Activated naive CD4-positive, alpha-beta T cell treated with anti-CD3 and anti-CD28 coated beads, Interleukin-2, amount 50 U/mL, for 24 hours (primary cell): ENCODE measurements at regions not wholly inside any gene's neighbourhood (a gene's known extent, or its start where the extent isn't known, plus 50 kb on each side); places are given as distances from the start of the nearest gene placed in this dataset.
"Not testable (repeated sequence)": the region's sequence is repeated elsewhere in the genome, so short reads cannot be mapped to it uniquely, and the experiment has no call there.

ENCODE experiments used
- H3K27ac Mint-ChIP-seq: one replicate; pipeline ENCODE4 v1.8.0; 2021; ENCODE audit warnings: mild to moderate bottlenecking, mixed read lengths
- H3K27me3 Mint-ChIP-seq: one replicate; pipeline ENCODE4 v1.8.0; 2021; ENCODE audit warnings: mixed read lengths
- H3K36me3 Mint-ChIP-seq: one replicate; pipeline ENCODE4 v1.8.0; 2021; ENCODE audit warnings: mixed read lengths
- H3K4me1 Mint-ChIP-seq: one replicate; pipeline ENCODE4 v1.8.0; 2021; ENCODE audit warnings: mixed read lengths
- H3K4me3 Mint-ChIP-seq: one replicate; pipeline ENCODE4 v1.8.0; 2021; ENCODE audit warnings: mild to moderate bottlenecking, mixed read lengths
- H3K9me3 Mint-ChIP-seq: one replicate; pipeline ENCODE4 v1.8.0; 2021; ENCODE audit warnings: mixed read lengths

DNA sequence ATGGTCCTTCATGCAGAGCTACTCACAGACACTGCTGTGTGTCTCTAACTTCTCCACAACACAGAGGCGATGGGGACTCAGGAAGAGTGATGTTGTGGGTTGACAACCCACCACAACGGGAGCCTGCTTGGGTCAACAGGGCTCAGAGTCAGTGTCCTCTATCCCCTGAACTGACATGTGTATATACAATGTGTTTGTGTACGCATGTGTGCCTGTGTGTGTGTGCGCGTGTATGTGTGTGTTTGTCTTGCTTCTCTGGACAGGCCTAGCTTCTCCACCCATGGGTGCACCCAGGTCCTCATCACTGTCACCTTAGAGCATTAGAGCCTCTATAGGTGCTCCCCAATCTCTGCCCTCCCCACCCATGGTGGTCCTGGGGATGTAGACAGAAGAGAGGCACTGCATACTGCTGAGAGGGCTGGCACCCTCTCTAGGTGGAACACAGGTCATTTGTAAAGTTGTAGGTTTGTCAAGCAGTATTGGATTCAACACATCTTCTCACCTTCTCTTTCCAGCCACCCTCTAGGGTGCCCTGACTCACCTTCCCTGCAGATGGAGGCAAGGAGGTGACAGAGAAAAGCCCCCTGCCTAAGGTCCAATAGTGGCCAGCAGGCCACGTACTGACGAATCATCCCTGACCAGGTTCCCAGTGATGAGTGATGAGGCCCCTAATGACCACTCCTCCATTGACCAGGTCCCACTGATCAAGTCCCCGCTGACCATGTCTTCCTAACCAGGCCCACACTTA, 249.5 kb downstream of the CWH43 start:
- H3K4me1 Mint-ChIP-seq, H3K27me3 Mint-ChIP-seq, H3K36me3 Mint-ChIP-seq, H3K4me3 Mint-ChIP-seq, H3K9me3 Mint-ChIP-seq, H3K27ac Mint-ChIP-seq: not testable (repeated sequence)

DNA sequence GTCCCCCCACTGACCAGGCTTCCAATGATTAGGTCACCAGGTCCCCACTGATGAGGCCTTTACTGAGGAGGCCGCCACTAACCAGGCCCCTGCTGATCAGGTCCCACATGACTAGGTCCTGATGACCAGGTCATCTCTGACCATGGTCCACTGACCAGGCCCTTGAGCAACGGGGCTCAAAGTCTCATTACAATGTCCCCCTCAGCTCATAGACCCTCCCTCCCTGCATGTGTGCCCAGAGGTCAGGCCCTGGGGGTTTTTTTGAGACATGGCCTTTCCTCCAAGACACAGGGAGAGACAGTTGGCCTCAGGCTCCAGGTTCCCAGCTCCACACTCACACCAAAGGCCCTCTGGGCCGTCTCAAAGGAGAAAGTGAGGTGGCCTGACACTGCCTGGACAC, 250.4 kb downstream of the CWH43 start:
- not testable (repeated sequence) for H3K4me1 Mint-ChIP-seq, H3K9me3 Mint-ChIP-seq

DNA sequence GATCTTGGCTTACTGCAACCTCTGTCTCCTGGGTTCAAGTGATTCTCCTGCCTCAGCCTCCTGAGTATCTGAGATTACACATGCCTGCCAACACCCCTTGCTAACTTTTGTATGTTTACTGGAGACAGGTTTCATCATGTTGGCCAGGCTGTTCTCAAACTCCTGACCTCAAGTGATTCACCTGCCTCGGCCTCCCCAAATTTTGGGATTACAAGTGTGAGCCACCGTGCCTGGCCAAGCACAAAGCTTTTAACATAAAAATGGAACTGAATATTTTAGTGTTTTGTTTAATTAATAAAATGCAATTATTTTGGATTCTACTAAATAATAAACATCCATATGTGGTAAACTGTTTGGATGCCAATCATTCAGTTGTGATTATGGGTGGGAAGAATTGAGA, 255.2 kb downstream of the CWH43 start:
- H3K4me1 Mint-ChIP-seq, H3K4me3 Mint-ChIP-seq, H3K36me3 Mint-ChIP-seq, H3K27ac Mint-ChIP-seq, H3K27me3 Mint-ChIP-seq: not testable (repeated sequence)
- H3K9me3 Mint-ChIP-seq = peaks cover 11% of the 10 kb centered on the region

More for the DNA sequence above, 250.4 kb downstream of the CWH43 start:
- not testable (repeated sequence) for H3K27me3 Mint-ChIP-seq, H3K4me3 Mint-ChIP-seq, H3K36me3 Mint-ChIP-seq, H3K27ac Mint-ChIP-seq

DNA sequence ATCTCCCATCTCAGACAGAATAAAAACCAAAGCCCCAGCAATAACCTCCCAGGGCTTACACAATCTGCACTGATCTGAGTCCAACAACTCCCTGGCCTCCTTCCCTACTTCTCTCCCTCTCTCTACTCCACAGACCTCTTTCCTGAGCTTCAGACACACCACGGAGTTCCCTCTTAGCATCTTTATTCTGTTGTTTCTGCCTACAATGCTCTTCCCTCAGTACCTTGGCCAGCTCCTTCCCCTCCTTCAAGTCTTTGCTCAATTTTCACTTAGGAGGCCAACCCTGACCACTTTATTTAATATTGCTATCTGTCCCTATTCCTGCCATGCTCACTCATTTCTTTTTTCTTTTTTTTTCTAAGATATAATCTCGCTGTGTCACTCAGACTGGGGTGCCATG, 276.7 kb downstream of the CWH43 start:
- H3K4me1 Mint-ChIP-seq, H3K27ac Mint-ChIP-seq, H3K9me3 Mint-ChIP-seq, H3K27me3 Mint-ChIP-seq, H3K4me3 Mint-ChIP-seq, H3K36me3 Mint-ChIP-seq: not testable (repeated sequence)

DNA sequence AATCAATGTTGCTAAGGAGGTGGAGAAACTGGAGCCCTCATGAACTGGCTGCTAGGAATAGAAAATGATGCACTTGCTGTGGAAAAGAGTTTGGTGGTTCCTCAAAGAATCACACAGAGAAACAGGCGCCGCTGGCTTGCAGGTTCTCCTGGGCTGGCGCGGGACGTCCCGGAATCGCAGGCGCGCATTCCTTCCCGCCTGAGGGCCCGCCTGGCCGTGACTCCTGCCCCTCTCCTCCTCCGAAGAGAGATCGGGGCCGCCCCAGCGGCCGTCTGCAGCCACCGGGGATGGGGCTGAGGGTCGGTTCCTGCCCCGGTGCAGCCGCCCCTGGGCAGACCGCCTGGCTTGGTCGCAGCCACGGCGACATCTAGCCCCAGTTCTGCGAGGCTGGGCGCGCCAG, 284.4 kb downstream of the CWH43 start:
- not testable (repeated sequence) for H3K4me1 Mint-ChIP-seq, H3K9me3 Mint-ChIP-seq, H3K36me3 Mint-ChIP-seq, H3K27me3 Mint-ChIP-seq, H3K27ac Mint-ChIP-seq, H3K4me3 Mint-ChIP-seq

DNA sequence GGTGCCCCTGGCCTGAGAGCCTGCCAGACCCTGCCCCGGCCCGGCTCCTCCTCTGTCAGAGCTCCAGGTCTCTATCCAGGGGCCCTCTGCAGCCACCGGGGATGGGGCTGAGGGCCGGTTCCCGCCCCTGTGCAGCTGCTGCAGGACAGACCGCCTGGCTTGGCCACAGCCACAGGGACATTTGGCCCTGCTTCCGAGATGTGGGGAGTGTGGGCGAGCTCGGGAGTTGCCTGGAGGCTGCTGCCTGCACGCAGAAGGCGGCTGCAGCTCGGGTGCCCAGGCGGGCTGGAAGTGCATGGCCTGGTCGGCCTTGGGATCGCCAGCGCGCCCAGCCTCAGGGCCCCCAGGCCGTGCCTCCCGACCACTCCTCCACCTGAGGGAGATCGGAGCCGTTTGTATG, 284.8 kb downstream of the CWH43 start:
- H3K4me1 Mint-ChIP-seq, H3K27me3 Mint-ChIP-seq, H3K27ac Mint-ChIP-seq, H3K36me3 Mint-ChIP-seq, H3K9me3 Mint-ChIP-seq, H3K4me3 Mint-ChIP-seq: not testable (repeated sequence)

DNA sequence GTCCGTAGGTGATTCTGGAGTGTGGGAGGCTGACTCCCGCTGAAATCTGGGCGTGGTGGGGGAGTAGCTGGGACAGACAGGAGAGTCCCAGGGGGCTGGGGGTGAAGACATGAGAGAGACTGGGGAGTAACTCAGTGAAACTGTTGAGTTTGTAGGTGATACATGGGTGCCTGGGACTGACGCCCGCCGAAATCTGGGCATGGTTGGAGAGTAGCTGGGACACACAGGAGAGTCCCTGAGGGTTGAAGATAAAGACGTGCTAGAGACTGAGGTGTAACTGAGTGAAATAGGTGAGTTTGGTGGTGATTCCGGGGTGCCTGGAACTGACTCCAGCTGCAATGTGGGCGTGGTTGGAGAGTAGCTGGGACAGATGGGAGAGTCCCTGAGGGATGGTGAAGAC, 299.8 kb downstream of the CWH43 start:
- H3K4me3 Mint-ChIP-seq, H3K27me3 Mint-ChIP-seq, H3K36me3 Mint-ChIP-seq, H3K4me1 Mint-ChIP-seq, H3K27ac Mint-ChIP-seq, H3K9me3 Mint-ChIP-seq: not testable (repeated sequence)

DNA sequence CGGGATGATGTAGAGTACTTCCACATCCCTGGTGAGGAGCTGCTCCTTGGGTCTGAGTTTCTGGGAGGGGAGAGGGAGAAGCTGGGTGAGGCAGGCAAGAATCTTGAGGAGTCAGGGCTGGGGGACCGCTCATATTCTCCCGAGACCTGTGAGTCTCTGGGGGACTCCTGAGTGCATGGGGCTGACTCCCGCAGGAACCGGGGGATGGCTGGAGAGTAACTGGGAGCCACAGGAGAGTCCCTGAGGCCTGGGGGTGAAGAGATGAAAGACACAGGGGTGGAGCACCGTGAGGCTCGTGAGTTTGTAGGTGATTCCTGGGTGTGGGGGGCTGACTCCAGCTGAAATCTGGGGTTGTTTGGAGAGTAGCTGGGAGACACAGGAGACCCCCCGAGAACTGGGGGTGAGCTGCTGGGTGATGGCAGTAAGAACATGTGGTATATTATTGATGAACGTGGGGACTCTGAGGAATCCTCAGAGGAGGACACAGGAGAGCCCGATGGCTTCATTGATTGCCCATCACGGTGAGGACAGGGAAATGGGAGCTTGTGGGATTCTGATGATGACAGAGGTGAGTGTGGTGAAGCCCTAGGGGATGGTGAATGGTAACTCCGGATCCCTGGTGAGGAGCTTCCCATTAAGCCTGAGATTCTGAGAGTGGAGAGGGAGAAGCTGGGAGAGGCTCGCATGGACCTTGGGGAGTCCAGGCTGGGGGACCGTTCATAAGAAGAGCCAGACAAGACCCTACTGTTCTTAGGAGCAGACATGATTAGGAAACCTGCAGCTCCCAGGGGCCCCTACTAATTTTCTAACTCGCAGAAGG, 301.1 kb downstream of the CWH43 start:
- H3K36me3 Mint-ChIP-seq, H3K27me3 Mint-ChIP-seq, H3K9me3 Mint-ChIP-seq, H3K4me1 Mint-ChIP-seq, H3K4me3 Mint-ChIP-seq, H3K27ac Mint-ChIP-seq: not testable (repeated sequence)

DNA sequence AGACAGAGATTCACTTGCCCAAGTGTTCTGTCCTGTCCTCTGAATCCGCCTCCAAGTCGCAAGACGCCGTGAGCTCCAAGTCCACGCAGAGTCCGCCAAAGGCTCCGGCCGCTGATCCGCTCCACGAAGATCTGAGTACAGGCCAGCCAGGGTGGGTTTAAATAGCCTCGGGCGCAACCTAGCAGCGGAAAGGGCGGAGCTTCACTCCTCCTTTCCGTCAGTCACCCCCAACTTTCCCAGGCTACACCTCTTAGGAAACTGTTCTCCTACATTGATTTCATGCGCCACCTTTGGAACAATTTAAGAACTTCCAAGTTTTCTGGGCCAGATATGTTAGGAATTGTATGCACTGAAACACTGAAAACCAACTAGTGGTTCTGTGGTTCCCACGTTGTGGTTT, 301.8 kb downstream of the CWH43 start:
- not testable (repeated sequence) for H3K27ac Mint-ChIP-seq, H3K9me3 Mint-ChIP-seq, H3K4me1 Mint-ChIP-seq, H3K36me3 Mint-ChIP-seq, H3K27me3 Mint-ChIP-seq, H3K4me3 Mint-ChIP-seq

DNA sequence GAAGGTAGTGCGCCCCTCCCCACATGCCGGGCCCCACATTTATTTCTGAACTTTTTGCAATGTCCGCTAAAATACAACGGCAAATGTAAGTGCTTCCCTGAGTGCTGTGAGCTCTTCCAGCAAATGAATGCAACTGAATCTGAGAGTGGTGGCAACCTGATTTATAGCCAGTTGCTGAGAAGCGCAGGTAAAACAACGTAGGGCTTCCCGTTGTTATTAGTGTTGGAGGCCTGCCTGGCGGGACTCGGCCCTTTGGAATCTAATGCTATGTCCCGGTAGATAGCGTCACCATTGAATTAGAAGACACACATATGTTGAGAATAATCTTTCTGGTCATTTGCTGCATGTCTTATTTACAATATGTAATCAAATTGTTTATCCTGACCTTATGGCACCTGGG, 302.7 kb downstream of the CWH43 start:
- H3K4me1 Mint-ChIP-seq, H3K36me3 Mint-ChIP-seq, H3K27ac Mint-ChIP-seq, H3K27me3 Mint-ChIP-seq, H3K4me3 Mint-ChIP-seq, H3K9me3 Mint-ChIP-seq: not testable (repeated sequence)

DNA sequence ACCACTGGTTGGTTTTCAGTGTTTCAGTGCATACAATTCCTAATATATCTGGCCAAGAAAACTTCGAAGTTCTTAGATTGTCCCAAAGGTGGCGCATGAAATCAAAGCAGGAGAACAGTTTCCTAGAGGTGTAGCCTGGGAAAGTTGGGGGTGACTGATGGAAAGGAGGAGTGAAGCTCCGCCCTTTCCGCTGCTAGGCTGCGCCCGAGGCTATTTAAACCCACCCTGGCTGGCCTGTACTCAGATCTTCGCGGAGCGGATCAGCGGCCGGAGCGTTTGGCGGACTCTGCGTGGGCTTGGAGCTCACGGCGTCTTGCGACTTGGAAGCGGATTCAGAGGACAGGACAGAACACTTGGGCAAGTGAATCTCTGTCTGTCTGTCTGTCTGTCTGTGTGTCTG, 328.7 kb downstream of the CWH43 start:
- not testable (repeated sequence) for H3K36me3 Mint-ChIP-seq, H3K4me3 Mint-ChIP-seq, H3K27ac Mint-ChIP-seq, H3K27me3 Mint-ChIP-seq, H3K4me1 Mint-ChIP-seq
- H3K9me3 Mint-ChIP-seq = peaks cover 11% of the 10 kb centered on the region

DNA sequence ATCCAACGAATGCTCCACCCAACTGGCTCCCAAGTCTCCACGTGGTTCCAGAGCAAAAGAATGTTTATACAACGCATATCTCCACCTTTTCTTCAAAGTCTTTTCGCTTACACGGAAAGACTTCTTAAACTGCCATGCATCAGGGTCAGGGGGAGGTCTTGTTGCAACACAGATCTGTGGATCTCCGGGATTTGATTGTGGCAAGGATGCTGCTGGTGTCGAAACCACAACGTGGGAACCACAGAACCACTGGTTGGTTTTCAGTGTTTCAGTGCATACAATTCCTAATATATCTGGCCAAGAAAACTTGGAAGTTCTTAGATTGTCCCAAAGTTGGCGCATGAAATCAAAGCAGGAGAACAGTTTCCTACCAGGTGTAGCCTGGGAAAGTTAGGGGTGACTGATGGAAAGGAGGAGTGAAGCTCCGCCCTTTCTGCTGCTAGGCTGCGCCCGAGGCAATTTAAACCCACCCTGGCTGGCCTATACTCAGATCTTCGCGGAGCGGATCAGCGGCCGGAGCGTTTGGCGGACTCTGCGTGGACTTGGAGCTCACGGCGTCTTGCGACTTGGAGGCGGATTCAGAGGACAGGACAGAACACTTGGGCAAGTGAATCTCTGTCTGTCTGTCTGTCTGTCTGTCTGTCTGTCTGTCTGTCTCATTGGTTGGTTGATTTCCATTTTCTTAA, 334.8 kb downstream of the CWH43 start:
- H3K36me3 Mint-ChIP-seq, H3K4me1 Mint-ChIP-seq, H3K4me3 Mint-ChIP-seq, H3K27me3 Mint-ChIP-seq, H3K9me3 Mint-ChIP-seq, H3K27ac Mint-ChIP-seq: not testable (repeated sequence)

DNA sequence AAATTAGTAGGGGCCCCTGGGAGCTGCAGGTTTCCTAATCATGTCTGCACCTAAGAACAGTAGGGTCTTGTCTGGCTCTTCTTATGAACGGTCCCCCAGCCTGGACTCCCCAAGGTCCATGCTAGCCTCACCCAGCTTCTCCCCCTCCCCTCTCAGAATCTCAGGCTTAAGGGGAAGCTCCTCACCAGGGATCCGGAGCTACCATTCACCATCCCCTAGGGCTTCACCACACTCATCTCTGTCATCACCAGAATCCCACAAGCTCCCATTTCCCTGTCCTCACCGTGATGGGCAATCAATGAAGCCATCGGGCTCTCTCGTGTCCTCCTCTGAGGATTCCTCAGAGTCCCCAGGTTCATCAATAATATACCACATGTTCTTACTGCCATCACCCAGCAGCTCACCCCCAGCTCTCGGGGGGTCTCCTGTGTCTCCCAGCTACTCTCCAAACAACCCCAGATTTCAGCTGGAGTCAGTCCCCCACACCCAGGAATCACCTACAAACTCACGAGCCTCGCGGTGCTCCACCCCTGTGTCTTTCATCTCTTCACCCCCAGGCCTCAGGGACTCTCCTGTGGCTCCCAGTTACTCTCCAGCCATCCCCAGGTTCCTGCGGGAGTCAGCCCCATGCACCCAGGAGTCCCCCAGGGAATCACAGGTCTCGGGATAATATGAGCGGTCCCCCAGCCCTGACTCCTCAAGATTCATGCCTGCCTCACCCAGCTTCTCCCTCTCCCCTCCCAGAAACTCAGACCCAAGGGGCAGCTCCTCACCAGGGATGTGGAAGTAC, 335.6 kb downstream of the CWH43 start:
- H3K27me3 Mint-ChIP-seq, H3K4me3 Mint-ChIP-seq, H3K4me1 Mint-ChIP-seq, H3K9me3 Mint-ChIP-seq, H3K36me3 Mint-ChIP-seq, H3K27ac Mint-ChIP-seq: not testable (repeated sequence)

DNA sequence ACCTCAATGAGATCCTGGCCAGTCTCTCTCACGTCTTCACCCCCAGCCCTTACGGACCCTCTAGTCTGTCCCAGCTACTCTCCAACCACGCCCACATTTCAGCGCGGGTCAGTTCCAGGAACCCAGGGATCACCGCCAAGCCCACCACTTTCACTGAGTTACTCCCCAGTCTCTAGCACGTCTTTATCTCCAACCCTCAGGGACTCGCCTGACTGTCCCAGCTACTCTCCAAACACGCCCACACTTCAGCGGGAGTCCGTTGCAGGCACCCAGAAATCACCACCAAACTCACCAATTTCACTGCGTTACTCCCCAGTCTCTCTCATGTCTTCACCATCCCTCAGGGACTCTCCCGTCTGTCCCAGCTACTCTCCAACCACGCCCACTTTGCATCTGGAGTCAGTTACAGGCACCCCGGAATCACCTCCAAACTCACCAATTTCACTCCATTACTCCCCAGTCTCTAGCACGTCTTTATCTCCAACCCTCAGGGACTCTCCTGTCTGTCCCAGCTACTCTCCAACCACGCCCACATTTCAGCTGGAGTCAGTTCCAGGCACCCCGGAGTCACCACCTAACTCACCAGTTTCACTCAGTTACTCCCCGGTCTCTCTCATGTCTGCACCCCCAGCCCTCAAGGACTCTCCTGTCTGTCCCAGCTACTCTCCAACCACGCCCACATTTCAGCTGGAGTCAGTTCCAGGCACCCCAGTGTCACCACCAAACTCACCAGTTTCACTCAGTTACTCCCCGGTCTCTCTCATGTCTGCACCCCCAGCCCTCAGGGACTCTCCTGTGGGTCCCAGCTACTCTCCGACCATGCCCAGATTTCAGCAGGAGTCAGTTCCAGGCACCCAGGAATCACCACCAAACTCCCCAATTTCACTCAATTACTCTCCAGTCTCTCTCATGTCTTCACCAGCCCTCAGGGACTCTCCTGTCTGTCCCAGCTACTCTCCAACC, 336.8 kb downstream of the CWH43 start:
- H3K36me3 Mint-ChIP-seq, H3K27me3 Mint-ChIP-seq, H3K27ac Mint-ChIP-seq, H3K4me1 Mint-ChIP-seq, H3K4me3 Mint-ChIP-seq, H3K9me3 Mint-ChIP-seq: not testable (repeated sequence)

DNA sequence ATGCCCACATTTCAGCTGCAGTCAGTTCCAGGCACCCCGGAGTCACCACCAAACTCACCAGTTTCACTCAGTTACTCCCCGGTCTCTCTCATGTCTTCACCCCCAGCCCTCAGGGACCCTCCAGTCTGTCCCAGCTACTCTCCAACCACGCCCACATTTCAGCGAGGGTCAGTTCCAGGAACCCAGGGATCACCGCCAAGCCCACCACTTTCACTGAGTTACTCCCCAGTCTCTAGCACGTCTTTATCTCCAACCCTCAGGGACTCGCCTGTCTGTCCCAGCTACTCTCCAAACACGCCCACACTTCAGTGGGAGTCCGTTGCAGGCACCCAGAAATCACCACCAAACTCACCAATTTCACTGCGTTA, 337.5 kb downstream of the CWH43 start:
- not testable (repeated sequence) for H3K9me3 Mint-ChIP-seq, H3K36me3 Mint-ChIP-seq, H3K4me3 Mint-ChIP-seq, H3K27me3 Mint-ChIP-seq, H3K27ac Mint-ChIP-seq, H3K4me1 Mint-ChIP-seq
